Heart right ventricle (tissue), 16 donors: ENCODE measurements at regions not wholly inside any gene's neighbourhood (a gene's known extent, or its start where the extent isn't known, plus 50 kb on each side); places are given as distances from the start of the nearest gene placed in this dataset.
"Not testable (repeated sequence)": the region's sequence is repeated elsewhere in the genome, so short reads cannot be mapped to it uniquely, and the experiment has no call there.

Experiments
- ATAC-seq, 8 donors: fragments of 200-7000 bp; cut with Tn5 transposase; one replicate each; pipeline ENCODE4 v1.9.1; 2020; ENCODE audit warnings: mild to moderate bottlenecking in 8 of 8, moderate library complexity in 8 of 8, moderate number of reproducible peaks in 1 of 8
- DNase-seq, 2 donors: peaks; one replicate each; pipeline ENCODE4 v3.0.0-alpha.2; 2020
- H3K27ac ChIP-seq, 10 donors: fragments of 200-600 bp; sonication (generic) in 2 of 10; one replicate each; pipeline versions ENCODE4 v1.5.0 to v1.8.0; 2020 to 2022; ENCODE audit warnings: mild to moderate bottlenecking in 3 of 10
- H3K27me3 ChIP-seq, 7 donors: fragments of 200-600 bp; one replicate each; pipeline ENCODE4 v1.8.0; 2021 to 2022; ENCODE audit warnings: mild to moderate bottlenecking in 2 of 7
- H3K36me3 ChIP-seq, 9 donors: fragments of 200-600 bp; sonication (generic) in 1 of 9; one replicate each; pipeline versions ENCODE4 v1.5.0 to v1.8.0; 2020 to 2022; ENCODE audit warnings: mild to moderate bottlenecking in 2 of 9
- H3K4me1 ChIP-seq, 9 donors: fragments of 200-600 bp; sonication (generic) in 1 of 9; one replicate each; pipeline versions ENCODE4 v1.5.0 to v1.8.0; 2020 to 2022; ENCODE audit warnings: mild to moderate bottlenecking in 4 of 9
- H3K4me3 ChIP-seq, 10 donors: fragments of 200-600 bp; sonication (generic) in 2 of 10; one replicate each; pipeline versions ENCODE4 v1.5.0 to v1.8.0; 2020 to 2022; ENCODE audit warnings: mild to moderate bottlenecking in 7 of 10, moderate library complexity in 2 of 10
- H3K9me3 ChIP-seq, 11 donors: fragments of 200-600 bp in 10 of 11; sonication (generic) in 2 of 11; one replicate each; pipeline versions ENCODE4 v1.5.0 to v1.8.0; 2013 to 2022; ENCODE audit warnings: mild to moderate bottlenecking in 2 of 11, control low read depth in 1 of 11, moderate library complexity in 1 of 11
- CTCF ChIP-seq, 9 donors: fragments of 200-600 bp; sonication (generic) in 2 of 9; IDR thresholded peaks; one replicate each; pipeline versions ENCODE4 v1.5.0 to v1.8.0; 2021 to 2022; ENCODE audit warnings: antibody characterized with exemption in 9 of 9, mild to moderate bottlenecking in 5 of 9, moderate library complexity in 1 of 9
- WGBS, 2 donors: extraction: QIAGEN DNeasy Blood & Tissue Kit; methylation state at CpG; one replicate each; pipeline ENCODE4 v1.1.7; 2013; ENCODE audit warnings: inconsistent platforms in 1 of 2; 5-methylcytosine and 5-hydroxymethylcytosine counted together
- intact Hi-C, 10 donors: fragments of 100-400 bp; cut with DNase I; formaldehyde crosslinking; loops; one replicate each; pipeline versions ENCODE4 v1.11.1 to v1.14.2; 2022
- donor health status: Arrhythmogenic right ventricular cardiomyopathy.
- donor health status: ischemic (EF 13 %, LVEDD 7.1; RV severe dilation, severe dysfunction).
- donor health status: healthy with polysubstance abuse.
- donor health status: DM: no; HTN: yes; CAD: no.
- donor health status: DM: no; HTN: no; CAD: no.
- donor health status: ischemic (EF 25% LVEDD 6.9; RV normal size, moderate dysfunction).
- donor health status: ischemic (EF 25% LVEDD 5.7; RV mildly dilated, moderate dysfunction).
- donor health status: healthy.
- donor health status: DM: yes; HTN: yes; CAD: no.
- donor health status: Ischemic cardiomyopathy.
- donor health status: ischemic (EF 35%, LVEDD 5.7; RV mildly dilated, moderate dysfunction).
- donor health status: nonischemic (EF 11% LVEDD 7.7; RV severe dilation, severe dysfunction).
- donor health status: DM: yes; HTN: yes; CAD: no.
- donor health status: PGD.
- donor health status: ischemic (EF 29% LVEDD 5.4; RV normal size, mild dysfunction).
- donor health status: nonischemic (EF 23%, LVEDD 6.1; RV moderate dilation, normal function).

GRCh38 chr11:87628026-87628580 is 547.1 kb downstream of the RAB38 start:
- DNase-seq (no peak), ATAC-seq (no peak)
- intact Hi-C loops = loop anchor here in 1 of 10 donors (5.0 kb wide), 1 partner anchor 584 kb away; no protein-coding TSS in a partner anchor
- H3K27ac ChIP-seq = no peak overlapping the region
- H3K36me3 ChIP-seq = no peaks in the 10 kb centered on the region
- 44 to 58% methylated on average over 5 of the region's 5 CpGs for WGBS, 2 donors
- H3K9me3 ChIP-seq = peaks cover 0 to 22% (median 0%) of the 10 kb centered on the region in 11 donors
- H3K4me1 ChIP-seq = no peaks in the 10 kb centered on the region
- no peak overlapping the region for H3K4me3 ChIP-seq
- H3K27me3 ChIP-seq = no peaks in the 10 kb centered on the region
- no peak for TF ChIP-seq CTCF (IDR thresholded peaks at IDR 0.05)

- H3K27ac ChIP-seq, DNase-seq, H3K4me3 ChIP-seq, ATAC-seq, H3K36me3 ChIP-seq, H3K27me3 ChIP-seq, H3K4me1 ChIP-seq, intact Hi-C loops: not testable (repeated sequence)
- 60 to 81% methylated on average over 20 to 24 of the region's 24 CpGs for WGBS, 2 donors
- H3K9me3 ChIP-seq = peaks cover 0 to 27% (median 0%) of the 10 kb centered on the region in 11 donors
Measured at GRCh38 chr11:87623531-87624365, 551.5 kb downstream of the RAB38 start.

GRCh38 chr11:87616511-87616910 is 558.7 kb downstream of the RAB38 start:
- H3K9me3 ChIP-seq = peaks cover 0 to 11% (median 0%) of the 10 kb centered on the region in 11 donors
- DNase-seq (no peak), ATAC-seq (no peak)
- intact Hi-C loops = no loop called here
- H3K36me3 ChIP-seq = no peaks in the 10 kb centered on the region
- H3K27ac ChIP-seq = no peak overlapping the region
- H3K4me1 ChIP-seq = no peaks in the 10 kb centered on the region
- no peaks in the 10 kb centered on the region for H3K27me3 ChIP-seq
- no peak overlapping the region for H3K4me3 ChIP-seq
- no peak for TF ChIP-seq CTCF (IDR thresholded peaks at IDR 0.05)

GRCh38 chr11:87604350-87604749 is 566.6 kb downstream of the TMEM135 start:
- ATAC-seq (no peak), DNase-seq (no peak)
- H3K4me1 ChIP-seq = no peaks in the 10 kb centered on the region
- no peaks in the 10 kb centered on the region for H3K36me3 ChIP-seq
- peaks cover 0 to 8% (median 0%) of the 10 kb centered on the region in 11 donors for H3K9me3 ChIP-seq
- intact Hi-C loops = no loop called here
- H3K27me3 ChIP-seq = no peaks in the 10 kb centered on the region
- no peak overlapping the region for H3K4me3 ChIP-seq
- TF ChIP-seq CTCF (IDR thresholded peaks at IDR 0.05) = no peak
- no peak overlapping the region for H3K27ac ChIP-seq

GRCh38 chr11:87603887-87604286 is 566.2 kb downstream of the TMEM135 start:
- no peak for TF ChIP-seq CTCF (IDR thresholded peaks at IDR 0.05)
- H3K4me3 ChIP-seq = no peak overlapping the region
- DNase-seq (no peak), ATAC-seq (no peak)
- no peak overlapping the region for H3K27ac ChIP-seq
- intact Hi-C loops = no loop called here
- H3K4me1 ChIP-seq = no peaks in the 10 kb centered on the region
- H3K9me3 ChIP-seq = peaks cover 0 to 8% (median 0%) of the 10 kb centered on the region in 11 donors
- no peaks in the 10 kb centered on the region for H3K36me3 ChIP-seq
- H3K27me3 ChIP-seq = no peaks in the 10 kb centered on the region
- WGBS, 2 donors = 71% methylated on average over 2 of the region's 2 CpGs
